Choroid plexus epithelial cell (primary cell): ENCODE measurements at regions not wholly inside any gene's neighbourhood (a gene's known extent, or its start where the extent isn't known, plus 50 kb on each side); places are given as distances from the start of the nearest gene placed in this dataset.
"Not testable (repeated sequence)": the region's sequence is repeated elsewhere in the genome, so short reads cannot be mapped to it uniquely, and the experiment has no call there.

Experiments
- DNase-seq: peaks from one replicate; pipeline ENCODE4 v3.0.0-alpha.2; 2010; ENCODE audit warnings: low read depth
- H3K4me3 ChIP-seq: 2 replicates; pipeline ENCODE4 v1.5.1; 2011; ENCODE audit warnings: low read depth, mild to moderate bottlenecking, control low read depth, low read length, moderate library complexity
- TF ChIP-seq, protein P1 (sequence below): conservative IDR thresholded peaks from 2 replicates; pipeline ENCODE4 v1.5.1; 2011; ENCODE audit warnings: low read depth, mild to moderate bottlenecking, control low read depth, inconsistent platforms, low read length, moderate library complexity

DNA sequence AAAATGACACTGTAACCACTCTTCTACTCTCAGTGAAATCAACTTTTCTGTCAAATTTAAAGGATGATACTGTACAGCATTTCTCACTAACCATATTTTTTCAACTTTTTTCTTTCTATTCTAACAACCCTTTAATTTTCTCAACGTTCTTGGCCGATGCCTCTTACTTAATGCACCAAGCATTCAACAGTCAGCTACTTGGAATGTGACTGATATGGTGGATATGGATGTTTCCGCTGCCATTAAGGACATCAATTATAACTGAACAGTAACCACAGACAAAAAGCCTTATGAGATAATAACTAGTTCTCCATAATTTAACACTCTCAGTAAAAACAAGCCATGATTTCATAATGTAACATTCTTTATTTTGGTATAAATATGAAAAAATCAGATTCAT, 427.4 kb downstream of the KCNJ18 start:
- not testable (repeated sequence) for H3K4me3 ChIP-seq, DNase-seq

DNA sequence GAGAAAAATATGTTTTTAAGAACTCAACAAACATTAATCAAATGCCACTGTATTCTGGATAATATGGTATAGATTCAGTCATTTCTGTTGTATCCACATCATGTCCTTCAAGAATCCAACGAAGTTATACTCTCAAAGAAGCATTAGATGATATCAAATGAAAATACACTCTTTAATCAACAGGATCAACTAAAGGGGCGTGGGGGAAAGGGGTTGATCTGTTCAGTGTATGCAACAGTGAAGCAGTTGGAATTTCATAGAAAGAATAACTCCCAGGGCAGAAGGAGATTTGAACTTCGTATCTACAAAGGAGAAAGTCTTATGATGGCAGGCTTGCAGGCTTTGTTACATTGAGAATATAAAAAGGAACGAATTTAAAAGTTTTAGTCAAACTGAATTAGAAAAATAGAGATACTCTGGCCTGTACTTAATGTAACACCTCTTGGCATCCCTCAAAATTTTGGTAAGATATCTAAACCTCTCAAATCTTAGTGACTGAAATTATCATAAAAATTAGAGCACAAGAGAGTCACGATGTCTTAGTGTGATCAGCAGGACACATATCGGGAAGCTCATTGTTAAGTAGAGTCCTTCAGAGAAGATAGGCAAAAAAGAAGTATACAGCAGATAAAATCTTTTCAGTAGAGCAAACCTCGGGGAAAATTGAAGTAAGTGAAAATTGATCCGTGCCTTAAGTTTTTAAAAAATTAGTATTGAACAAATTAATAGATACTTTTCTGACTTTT, 431.4 kb downstream of the KCNJ18 start:
- no peak for DNase-seq
- TF ChIP-seq, protein P1, sequence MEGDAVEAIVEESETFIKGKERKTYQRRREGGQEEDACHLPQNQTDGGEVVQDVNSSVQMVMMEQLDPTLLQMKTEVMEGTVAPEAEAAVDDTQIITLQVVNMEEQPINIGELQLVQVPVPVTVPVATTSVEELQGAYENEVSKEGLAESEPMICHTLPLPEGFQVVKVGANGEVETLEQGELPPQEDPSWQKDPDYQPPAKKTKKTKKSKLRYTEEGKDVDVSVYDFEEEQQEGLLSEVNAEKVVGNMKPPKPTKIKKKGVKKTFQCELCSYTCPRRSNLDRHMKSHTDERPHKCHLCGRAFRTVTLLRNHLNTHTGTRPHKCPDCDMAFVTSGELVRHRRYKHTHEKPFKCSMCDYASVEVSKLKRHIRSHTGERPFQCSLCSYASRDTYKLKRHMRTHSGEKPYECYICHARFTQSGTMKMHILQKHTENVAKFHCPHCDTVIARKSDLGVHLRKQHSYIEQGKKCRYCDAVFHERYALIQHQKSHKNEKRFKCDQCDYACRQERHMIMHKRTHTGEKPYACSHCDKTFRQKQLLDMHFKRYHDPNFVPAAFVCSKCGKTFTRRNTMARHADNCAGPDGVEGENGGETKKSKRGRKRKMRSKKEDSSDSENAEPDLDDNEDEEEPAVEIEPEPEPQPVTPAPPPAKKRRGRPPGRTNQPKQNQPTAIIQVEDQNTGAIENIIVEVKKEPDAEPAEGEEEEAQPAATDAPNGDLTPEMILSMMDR, result no peak
- H3K4me3 ChIP-seq, result no peak overlapping the region

DNA sequence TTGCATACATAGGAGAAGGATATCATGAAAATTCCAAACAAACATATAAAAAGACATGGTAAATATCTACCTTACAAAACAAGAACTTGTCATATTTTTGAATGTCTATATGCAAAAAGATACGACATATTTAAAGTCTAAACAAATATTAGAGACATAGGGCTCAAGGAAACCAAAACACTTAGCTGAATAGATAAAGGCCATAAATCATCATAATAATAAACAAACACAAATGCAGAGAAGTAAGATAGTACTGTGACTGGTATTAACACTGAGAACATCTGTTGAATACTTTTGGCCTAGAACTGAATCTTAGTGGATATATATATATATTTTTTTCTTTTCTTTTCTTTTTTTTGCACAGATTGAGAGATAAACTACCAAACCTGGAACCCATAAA, 435.8 kb downstream of the KCNJ18 start:
- H3K4me3 ChIP-seq, result no peak overlapping the region
- no peak for DNase-seq
- TF ChIP-seq, protein P1, result no peak

DNA sequence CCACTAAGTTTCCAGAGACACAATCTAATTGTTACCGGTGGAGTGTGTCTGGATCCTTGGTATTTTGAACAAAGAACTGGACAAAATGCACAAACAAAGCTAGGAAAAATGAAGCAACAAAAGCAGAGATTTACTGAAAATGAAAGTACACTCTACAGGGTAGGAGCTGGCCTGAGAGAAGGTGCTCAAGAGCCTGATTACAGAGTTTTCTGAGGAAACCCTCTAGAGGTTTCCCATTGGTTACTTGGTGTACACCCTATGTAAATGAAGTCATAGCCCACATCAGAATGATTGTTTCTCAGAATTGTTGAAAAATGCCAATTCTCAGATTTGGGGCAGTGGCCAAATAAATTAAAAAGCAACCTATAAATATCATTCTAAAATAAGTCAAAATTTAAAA, 436.4 kb downstream of the KCNJ18 start:
- TF ChIP-seq, protein P1, result no peak
- no peak overlapping the region for H3K4me3 ChIP-seq
- DNase-seq, result no peak

DNA sequence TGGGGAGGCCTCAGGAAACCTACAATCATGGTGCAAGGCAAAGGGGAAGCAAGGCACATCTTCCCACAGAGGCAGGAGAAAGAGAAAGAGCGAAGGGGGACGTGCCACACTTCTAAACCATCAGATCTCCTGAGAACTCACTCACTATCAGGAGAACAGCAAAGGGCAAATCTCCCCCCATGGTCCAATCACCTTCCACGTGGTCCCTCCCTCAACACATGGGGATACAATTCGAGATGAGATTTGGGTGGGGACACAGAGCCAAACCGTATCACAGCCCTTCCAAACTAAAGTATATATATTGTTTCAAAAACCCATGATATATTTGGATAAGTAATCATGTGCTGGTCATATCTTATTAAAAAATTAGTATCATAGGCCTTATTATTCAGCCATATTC, 437.6 kb downstream of the KCNJ18 start:
- H3K4me3 ChIP-seq, DNase-seq: not testable (repeated sequence)

DNA sequence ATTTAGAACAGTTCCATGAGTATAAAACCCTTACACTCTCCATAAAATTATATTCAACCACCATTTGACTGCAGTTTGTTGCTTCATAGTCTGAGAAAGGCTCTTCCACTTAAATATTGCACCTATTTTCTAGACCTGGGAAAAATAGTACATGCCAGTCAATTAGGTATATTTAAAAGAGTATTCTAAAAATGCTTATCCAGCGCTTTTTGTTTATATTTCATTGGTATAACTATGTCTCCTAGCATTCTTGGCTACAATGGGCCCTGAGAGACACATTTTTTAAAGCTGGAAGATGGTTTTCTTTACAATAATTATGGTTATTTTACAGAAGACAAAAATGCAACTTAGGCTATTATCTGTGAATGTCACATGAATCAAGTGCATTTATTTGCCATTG, 439.4 kb downstream of the KCNJ18 start:
- TF ChIP-seq, protein P1, result no peak
- no peak for DNase-seq
- no peak overlapping the region for H3K4me3 ChIP-seq

DNA sequence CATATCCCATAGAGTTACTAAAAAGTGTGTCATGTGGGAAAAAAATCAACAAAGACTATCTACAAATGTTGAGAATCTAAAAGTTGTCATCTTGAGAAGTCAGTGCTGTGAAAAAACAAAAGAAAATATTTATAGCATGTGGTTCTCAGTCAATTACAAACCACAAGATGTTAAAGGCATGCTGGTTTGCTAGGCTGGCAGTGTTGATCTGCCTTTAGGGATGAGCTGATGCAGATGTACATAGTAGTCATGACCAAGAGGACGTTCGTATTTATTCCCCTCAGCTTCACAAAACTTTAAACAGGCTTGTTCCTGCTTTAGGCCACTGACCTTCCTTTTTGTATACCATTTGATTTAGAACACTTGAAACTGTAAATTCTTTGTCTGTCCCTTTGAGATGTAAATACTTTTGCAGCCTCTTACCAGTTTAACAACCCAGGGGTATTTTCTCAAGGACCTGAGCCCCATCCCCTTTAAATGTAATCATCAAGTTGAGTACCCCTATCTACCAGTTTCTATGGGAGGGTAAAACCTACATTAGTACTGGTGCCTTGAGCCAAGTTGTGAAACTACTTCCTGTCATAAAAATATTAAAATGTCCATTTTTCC, 446.6 kb downstream of the KCNJ18 start:
- no peak for DNase-seq
- TF ChIP-seq, protein P1, result no peak
- no peak overlapping the region for H3K4me3 ChIP-seq

DNA sequence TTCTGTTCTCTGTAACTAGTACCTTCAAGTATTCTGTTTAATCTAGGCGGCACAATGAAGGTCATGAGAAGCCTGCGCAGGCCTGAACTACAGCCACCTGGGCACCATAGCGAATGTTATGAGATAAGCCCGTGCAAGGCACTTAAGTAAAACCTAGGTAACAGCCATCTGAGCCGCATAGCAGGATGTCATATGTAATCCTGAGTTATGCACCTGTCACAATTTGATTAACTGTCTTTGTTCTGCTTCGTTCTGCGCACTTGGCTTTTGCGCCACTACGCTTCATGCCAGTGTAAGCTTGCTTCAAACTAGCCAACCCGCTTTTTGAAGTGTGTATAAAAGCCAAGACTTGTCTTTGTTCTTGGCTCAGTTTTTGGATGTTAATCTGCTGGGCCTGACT, 449.8 kb downstream of the KCNJ18 start:
- no peak for DNase-seq
- TF ChIP-seq, protein P1, result no peak
- no peak overlapping the region for H3K4me3 ChIP-seq
